ENCODE measurements at regions not wholly inside any gene's neighbourhood (a gene's known extent, or its start where the extent isn't known, plus 50 kb on each side); places are given as distances from the start of the nearest gene placed in this dataset.

DNA sequence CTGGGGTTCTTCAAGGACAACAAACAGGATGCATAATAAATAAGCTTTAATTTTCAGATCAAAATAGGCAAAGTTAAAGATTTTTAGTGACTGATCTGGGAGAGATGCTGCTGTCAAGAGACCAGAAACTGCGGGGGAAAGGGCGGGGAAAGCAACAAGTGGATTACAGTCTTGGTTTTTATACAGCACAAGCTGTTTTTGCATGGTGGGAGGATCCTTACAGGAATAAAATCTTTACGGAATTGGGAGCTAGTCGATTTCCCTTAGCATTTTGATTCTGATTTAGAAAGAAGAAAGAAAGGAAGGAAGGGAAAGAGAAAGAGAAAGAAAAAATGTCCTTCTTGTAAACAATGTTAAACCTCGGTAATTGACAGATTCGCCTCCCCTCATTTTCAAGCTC lies 242.3 kb upstream of the SP8 start:
- Histone ChIP-seq H2AFZ (ENCODE audit: low read length) (no peak overlapping the region), H3K4me2 (ENCODE audit: low read length) (no peak overlapping the region), H3K27ac (ENCODE audit: low read depth, low read length, poor library complexity, severe bottlenecking) (no peak overlapping the region), H4K20me1 (ENCODE audit: insufficient read depth, low read length) (no peaks in the 10 kb centered on the region), H3K9me2 (ENCODE audit: insufficient read depth, low read length) (no peaks in the 10 kb centered on the region), H3K4me1 (ENCODE audit: insufficient read depth, low read length, poor library complexity, severe bottlenecking) (no peaks in the 10 kb centered on the region), H3K36me3 (ENCODE audit: insufficient read depth, low read length) (no peaks in the 10 kb centered on the region), H3K9me3 (ENCODE audit: low read length) (no peaks in the 10 kb centered on the region), H3K79me2 (ENCODE audit: insufficient read depth, low read depth, low read length) (no peaks in the 10 kb centered on the region), H3K4me3 (ENCODE audit: low read depth, low read length, poor library complexity, severe bottlenecking) (no peak overlapping the region)
- no peak for DNase-seq (ENCODE audit: low spot score)
- ChIA-PET POLR2A (interaction anchor here (0.7 kb wide), 1 partner anchor 166 kb away, joined by 3 read pairs; no protein-coding TSS in a partner anchor), CTCF (ENCODE audit: unreplicated experiment) (no interaction called here)
- no peak for TF ChIP-seq EZH2phosphoT487 (IDR thresholded peaks at IDR 0.05; ENCODE audit: borderline replicate concordance, low read depth, low read length)
- TF ChIP-seq, protein P1, sequence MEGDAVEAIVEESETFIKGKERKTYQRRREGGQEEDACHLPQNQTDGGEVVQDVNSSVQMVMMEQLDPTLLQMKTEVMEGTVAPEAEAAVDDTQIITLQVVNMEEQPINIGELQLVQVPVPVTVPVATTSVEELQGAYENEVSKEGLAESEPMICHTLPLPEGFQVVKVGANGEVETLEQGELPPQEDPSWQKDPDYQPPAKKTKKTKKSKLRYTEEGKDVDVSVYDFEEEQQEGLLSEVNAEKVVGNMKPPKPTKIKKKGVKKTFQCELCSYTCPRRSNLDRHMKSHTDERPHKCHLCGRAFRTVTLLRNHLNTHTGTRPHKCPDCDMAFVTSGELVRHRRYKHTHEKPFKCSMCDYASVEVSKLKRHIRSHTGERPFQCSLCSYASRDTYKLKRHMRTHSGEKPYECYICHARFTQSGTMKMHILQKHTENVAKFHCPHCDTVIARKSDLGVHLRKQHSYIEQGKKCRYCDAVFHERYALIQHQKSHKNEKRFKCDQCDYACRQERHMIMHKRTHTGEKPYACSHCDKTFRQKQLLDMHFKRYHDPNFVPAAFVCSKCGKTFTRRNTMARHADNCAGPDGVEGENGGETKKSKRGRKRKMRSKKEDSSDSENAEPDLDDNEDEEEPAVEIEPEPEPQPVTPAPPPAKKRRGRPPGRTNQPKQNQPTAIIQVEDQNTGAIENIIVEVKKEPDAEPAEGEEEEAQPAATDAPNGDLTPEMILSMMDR (conservative IDR thresholded peaks at IDR 0.05; ENCODE audit: low read length) = no peak
- intact Hi-C loops (cut with micrococcal nuclease; ENCODE audit: unreplicated experiment) = no loop called here
- BruUV-seq (replicated peaks) = no TSS peak

DNA sequence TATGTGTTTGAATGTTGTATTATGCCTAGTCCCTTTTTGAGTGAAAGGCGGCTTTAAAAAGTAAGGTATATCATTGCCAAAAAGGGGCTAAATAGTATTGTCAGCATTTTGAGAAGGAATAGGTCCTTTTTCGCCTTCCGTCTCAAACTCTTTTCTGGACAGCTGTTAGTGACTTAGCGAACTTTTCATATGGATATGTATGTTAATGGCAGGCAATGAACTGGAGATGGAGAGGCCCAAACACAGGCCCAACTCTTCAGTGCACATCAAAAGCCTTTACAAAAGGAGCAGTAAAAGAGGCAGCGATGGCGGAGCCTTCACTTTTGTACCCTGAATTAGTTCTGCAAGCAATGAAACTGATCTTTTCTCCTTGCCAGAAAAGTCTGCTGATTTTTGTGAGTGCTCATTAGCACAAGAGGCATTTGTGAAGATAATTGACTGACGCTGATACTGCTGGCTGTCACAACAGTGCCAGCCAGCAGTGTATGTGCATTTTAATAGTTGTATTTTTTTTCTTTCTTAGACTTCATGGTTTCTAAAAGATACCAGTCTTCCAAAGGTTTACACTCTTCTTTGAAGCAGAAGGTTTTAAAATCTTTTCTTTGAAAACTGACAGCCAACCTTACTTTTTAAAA lies 243.7 kb upstream of the SP8 start:
- Histone ChIP-seq H3K4me3 (ENCODE audit: low read depth, low read length, poor library complexity, severe bottlenecking) (no peak overlapping the region), H3K4me1 (ENCODE audit: insufficient read depth, low read length, poor library complexity, severe bottlenecking) (no peaks in the 10 kb centered on the region), H3K27ac (ENCODE audit: low read depth, low read length, poor library complexity, severe bottlenecking) (no peak overlapping the region), H3K9me2 (ENCODE audit: insufficient read depth, low read length) (no peaks in the 10 kb centered on the region), H3K36me3 (ENCODE audit: insufficient read depth, low read length) (no peaks in the 10 kb centered on the region), H3K79me2 (ENCODE audit: insufficient read depth, low read depth, low read length) (no peaks in the 10 kb centered on the region), H4K20me1 (ENCODE audit: insufficient read depth, low read length) (no peaks in the 10 kb centered on the region), H3K9me3 (ENCODE audit: low read length) (no peaks in the 10 kb centered on the region), H2AFZ (ENCODE audit: low read length) (no peak overlapping the region), H3K4me2 (ENCODE audit: low read length) (no peak overlapping the region)
- no TSS peak for BruUV-seq (replicated peaks)
- no peak for TF ChIP-seq EZH2phosphoT487 (IDR thresholded peaks at IDR 0.05; ENCODE audit: borderline replicate concordance, low read depth, low read length)
- TF ChIP-seq, protein P1 (conservative IDR thresholded peaks at IDR 0.05; ENCODE audit: low read length) = no peak
- ChIA-PET POLR2A (no interaction called here), CTCF (ENCODE audit: unreplicated experiment) (no interaction called here)
- DNase-seq (ENCODE audit: low spot score) = no peak
- intact Hi-C loops (cut with micrococcal nuclease; ENCODE audit: unreplicated experiment) = no loop called here

GRCh38 chr7:21041252-21041651 lies 254.6 kb upstream of the SP8 start:
- no peaks in the 10 kb centered on the region for H3K9me3 ChIP-seq (ENCODE audit: low read length)
- BruUV-seq (replicated peaks) = no TSS peak
- H3K4me2 ChIP-seq (ENCODE audit: low read length) = no peak overlapping the region
- ChIA-PET CTCF (ENCODE audit: unreplicated experiment) (no interaction called here), POLR2A (no interaction called here)
- H3K4me1 ChIP-seq (ENCODE audit: insufficient read depth, low read length, poor library complexity, severe bottlenecking) = no peaks in the 10 kb centered on the region
- TF ChIP-seq, protein P1 (conservative IDR thresholded peaks at IDR 0.05; ENCODE audit: low read length) = no peak
- TF ChIP-seq EZH2phosphoT487 (IDR thresholded peaks at IDR 0.05; ENCODE audit: borderline replicate concordance, low read depth, low read length) = no peak
- H3K4me3 ChIP-seq (ENCODE audit: low read depth, low read length, poor library complexity, severe bottlenecking) = no peak overlapping the region
- H3K79me2 ChIP-seq (ENCODE audit: insufficient read depth, low read depth, low read length) = no peaks in the 10 kb centered on the region
- H3K9me2 ChIP-seq (ENCODE audit: insufficient read depth, low read length) = no peaks in the 10 kb centered on the region
- no peaks in the 10 kb centered on the region for H4K20me1 ChIP-seq (ENCODE audit: insufficient read depth, low read length)
- intact Hi-C loops (cut with micrococcal nuclease; ENCODE audit: unreplicated experiment) = no loop called here
- no peak for DNase-seq (ENCODE audit: low spot score)
- H2AFZ ChIP-seq (ENCODE audit: low read length) = no peak overlapping the region
- H3K27ac ChIP-seq (ENCODE audit: low read depth, low read length, poor library complexity, severe bottlenecking) = no peak overlapping the region
- H3K36me3 ChIP-seq (ENCODE audit: insufficient read depth, low read length) = no peaks in the 10 kb centered on the region

Measured in OCI-LY7 (cell line).